GM18502 (cell line): ENCODE measurements at regions not wholly inside any gene's neighbourhood (a gene's known extent, or its start where the extent isn't known, plus 50 kb on each side); places are given as distances from the start of the nearest gene placed in this dataset.
"Not testable (repeated sequence)": the region's sequence is repeated elsewhere in the genome, so short reads cannot be mapped to it uniquely, and the experiment has no call there.

Experiments used
- ATAC-seq: cut with Tn5 transposase; IDR thresholded peaks from one replicate; pipeline ENCODE4 v1.9.1; 2021; ENCODE audit warnings: mild to moderate bottlenecking; ENCODE audit not compliant: unreplicated experiment, poor library complexity

DNA sequence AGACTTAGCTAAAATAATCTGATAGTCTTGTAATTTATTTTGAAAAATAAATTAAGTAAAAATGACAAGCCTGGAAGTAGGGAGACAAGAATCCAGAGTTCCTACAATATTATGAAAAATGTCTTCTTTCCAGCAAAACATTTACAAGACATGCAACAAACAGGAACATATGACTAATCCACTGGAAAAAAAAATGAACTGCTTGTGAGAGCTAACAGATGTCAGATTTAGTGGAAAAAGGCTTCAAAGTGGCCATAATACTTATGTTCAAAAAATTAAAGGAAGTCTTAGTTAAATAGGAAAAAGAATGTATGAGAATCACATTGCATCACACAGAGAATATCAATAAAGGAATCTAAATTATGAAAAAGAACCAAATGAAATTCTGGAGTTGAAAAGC lies 2082.0 kb upstream of the PCDH20 start:
- ATAC-seq: no peak

DNA sequence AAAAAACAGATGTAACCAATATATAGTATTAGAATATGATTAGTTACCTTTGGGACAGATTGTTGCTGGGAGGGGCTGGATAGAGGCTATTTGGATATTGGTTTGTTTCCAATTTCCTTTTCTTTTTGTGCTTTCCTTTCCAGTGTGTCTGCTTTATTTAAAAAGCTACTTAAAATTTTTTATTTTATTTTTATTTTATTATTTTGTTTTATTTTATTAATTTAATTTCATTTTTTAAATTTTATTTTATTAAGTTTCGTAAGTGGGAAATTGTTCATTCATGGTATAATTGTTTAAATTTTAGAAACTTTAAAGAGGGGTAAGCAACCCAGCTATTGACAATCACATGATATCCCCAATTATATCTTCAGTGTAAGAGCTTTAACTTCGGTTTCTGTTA lies 2077.0 kb upstream of the PCDH20 start:
- no peak for ATAC-seq

DNA sequence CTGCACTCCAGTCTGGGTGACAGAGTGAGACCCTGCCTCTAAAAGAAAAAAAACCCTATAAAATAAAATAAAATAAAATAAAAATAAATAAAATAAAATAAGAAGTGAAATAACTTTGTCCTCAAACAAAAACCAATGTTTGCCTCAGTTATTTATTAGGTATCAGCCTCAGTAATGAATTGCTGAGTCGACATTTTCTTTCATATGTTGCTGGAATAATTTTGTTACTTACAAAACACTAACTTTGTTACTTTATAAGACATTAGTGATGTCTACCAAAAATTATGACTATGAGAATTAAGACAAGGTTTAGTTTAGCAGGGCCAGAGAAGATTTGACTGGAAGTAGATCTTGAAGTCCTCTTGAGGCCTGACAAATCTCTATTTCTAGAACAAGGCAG lies 2074.5 kb upstream of the PCDH20 start:
- ATAC-seq: no peak

DNA sequence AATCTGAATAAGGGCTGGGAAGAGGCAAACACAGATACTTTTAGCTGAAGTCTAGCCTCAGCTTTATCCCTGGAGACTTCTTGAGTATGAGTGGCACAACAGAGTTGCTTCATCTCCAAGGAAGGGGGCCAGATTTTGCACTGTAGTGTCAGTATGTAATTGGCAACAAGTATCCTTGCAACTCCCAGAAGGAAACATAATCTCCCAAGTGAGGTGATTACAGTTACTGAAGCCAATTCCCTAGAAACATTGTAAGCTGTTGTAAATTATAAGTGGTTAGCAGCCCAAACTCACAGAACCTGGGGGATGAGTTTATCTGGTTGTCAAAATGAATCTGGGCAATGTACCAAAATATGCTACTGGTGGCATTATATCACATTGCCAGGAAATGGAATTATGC lies 2065.7 kb upstream of the PCDH20 start:
- ATAC-seq: no peak

DNA sequence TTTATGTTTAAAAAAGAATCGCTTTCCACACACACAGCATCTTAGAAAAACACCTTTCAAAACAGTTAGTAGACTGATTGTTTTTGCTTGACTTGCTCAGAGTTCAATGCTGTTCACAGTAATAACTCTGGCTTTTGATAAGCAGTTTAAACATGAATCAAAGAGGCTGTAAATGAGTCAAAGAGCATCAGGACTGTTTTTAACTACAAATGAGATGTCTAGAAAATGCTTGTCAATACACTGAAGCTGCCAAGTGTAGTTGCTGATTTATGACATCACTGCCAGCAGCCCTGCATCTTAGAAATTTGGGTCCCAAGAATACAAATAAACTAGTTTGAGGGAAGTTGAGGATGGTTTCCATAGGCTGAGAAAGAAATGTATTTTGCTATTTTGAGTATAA lies 2057.1 kb upstream of the PCDH20 start:
- ATAC-seq: no peak

DNA sequence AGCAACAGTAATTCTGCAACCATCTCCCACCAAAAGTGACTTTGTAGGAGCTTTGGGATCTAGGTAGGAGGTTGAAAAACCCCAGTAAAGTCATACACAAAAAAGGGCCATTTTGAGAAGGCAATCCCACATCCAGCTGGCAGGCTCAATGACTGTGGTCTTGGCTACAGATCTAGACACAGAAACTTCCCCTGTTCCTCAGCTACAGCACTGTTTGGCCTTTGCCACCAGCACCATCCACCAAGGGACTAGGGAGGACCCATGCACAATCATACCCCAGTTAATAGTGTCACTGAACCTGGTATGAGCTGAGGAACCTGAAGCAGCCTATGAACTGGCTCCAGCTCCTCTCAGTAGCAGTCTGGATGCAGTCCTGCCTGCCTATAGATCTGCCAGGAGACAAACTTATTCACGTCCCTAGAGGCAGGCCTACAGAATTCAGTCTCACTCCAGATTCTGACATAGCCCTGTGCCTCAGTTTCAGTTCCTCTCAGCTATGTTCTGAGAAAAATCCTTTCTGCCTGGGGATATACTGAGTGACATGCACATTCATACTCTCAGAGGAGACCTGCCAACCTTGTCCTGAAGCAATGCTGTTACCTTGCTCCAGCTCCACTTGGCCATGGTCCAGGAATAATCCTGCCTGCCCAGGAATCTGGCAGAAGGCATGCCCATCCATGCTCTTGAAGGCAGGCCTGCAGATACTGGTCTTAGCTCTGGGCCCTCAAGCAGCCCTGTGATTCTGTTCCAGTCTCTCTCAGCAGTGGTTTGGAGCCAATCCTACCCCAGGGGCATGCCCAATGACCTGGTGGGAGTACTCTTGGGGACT lies 2048.3 kb upstream of the PCDH20 start:
- ATAC-seq: peak; percentile 95

DNA sequence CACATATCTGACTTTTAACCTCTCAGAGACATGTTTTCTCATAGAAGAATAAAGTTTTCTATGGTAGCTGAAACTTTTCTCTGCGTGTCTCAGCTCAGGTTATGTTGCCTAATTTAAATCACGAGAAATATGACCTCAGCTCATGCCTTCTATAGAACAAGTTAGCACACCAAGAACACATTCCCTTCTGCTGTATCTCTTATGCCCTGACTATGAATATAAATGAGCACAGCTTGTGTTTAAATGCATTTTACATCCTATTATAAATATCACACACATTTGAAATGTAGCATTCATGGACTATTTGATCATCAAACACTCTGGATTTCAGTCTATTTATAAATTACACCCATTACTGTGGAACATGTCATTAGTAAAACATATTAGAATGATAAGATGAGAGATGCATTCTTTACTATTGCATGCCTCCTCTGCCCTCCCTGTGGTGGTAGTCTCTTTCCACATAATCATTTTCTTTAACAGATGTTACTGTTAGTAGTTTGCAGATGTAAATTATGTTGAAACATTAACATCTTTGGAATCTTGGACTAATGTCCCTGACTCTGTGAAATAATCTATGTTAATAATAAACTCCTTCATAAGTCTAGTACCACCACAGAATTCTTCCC lies 2044.9 kb upstream of the PCDH20 start:
- ATAC-seq: no peak

DNA sequence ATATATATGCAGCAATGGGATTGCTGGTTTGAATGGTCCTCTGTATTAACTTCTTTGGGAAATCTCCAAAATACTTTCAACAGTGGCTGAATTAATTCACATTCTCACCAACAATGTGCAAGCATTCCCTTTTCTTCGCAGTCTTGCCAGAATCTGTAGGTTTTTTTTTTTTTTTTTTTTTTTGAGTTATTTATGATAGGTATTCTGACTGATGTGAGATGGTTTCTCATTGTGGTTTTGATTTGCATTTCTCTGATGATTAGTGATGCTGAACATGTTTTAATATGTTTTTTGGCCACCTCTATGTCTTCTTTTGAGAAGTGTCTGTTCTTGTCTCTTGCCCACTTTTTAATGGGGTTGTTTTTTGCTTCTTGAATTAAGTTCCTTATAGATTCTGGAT lies 2041.5 kb upstream of the PCDH20 start:
- no peak for ATAC-seq

DNA sequence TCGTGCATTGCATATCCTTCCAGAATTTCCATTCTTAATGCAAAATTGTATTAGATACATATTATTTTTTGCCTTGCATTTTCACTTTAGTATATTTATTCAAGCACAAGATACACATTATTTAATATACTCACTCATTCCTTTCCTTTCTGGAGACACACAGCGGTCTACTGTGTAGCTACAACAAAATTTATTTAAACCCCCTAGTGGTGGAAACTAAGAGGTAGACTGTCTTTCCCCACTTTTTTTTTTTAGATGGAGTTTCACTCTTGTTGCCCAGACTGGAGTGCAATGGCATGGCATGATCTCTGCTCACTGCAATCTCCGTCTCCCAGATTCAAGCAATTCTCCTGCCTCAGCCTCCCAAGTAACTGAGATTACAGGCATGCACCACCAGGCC lies 2040.3 kb upstream of the PCDH20 start:
- no peak for ATAC-seq

DNA sequence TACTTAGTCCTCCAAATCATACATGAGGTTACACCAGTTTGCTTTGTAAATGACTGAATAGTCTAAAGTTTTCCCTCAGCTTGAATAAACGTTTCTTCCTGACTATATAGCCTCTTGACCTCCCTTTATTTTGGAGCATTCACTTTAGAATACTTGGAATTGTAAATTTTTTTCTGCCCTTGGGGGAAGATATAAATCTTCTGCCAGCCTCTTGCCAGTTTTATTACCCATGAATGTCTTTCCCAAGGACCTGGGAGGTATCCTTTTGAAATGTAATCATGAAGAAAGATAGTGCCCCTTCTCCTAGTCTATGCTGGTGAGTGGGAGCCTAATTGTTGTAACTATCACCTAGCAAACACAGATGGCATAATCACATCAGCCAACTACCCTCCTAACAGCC lies 2033.9 kb upstream of the PCDH20 start:
- ATAC-seq: no peak

DNA sequence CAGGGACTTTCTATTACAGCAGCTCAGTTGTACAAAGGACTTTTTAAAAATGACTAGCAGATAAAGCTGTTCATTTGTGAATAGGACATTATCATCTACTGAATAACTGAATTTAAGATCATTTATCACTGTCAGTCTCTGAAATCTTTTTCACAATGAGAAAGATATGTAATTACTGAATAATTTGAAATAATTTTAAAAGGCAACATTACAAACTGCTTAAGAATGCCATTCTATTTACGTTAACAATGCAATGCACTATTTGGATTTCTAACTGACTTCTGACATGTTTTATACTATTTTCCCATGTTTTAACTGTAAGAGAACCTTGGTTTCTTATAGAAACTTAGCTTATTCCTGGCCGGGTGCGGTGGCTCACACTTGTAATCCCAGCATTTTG lies 2033.0 kb upstream of the PCDH20 start:
- ATAC-seq: no peak

DNA sequence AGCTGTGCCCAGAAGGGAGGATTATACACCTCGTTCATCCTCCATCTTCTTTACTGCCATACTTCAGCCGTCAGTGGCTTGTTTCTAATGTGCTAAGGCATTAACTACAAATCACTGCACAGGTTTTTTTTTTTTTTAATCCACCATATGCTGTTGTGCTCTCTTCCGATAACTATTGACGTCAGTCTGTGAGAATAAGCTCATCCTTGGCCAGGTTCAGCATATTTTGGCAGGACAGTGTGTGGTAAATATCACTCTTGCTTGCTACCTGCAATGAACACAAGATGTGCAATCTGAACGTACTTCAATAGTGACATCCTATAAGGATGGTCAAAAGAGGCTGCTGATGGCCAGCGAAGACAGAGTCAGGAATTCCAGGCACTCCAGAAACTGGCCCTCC lies 2030.7 kb upstream of the PCDH20 start:
- no peak for ATAC-seq

DNA sequence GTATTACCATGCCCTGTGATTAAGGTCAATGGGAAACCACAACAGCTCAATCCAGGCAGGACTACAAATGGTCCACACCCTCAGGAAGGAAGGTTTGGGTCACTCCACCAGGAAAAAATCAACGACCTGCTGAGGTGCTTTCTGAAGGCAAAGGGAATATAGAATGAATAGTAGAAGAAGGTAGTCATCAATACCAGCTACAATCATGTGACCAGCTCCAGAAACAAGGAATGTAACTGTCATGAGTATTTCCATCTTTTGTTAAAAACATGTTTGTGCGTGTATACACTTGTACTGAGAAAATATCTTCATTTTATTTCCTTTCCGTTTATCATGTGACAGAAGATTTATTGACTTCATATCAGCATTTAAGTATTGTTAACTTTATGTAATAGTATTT lies 2028.6 kb upstream of the PCDH20 start:
- ATAC-seq: not testable (repeated sequence)

DNA sequence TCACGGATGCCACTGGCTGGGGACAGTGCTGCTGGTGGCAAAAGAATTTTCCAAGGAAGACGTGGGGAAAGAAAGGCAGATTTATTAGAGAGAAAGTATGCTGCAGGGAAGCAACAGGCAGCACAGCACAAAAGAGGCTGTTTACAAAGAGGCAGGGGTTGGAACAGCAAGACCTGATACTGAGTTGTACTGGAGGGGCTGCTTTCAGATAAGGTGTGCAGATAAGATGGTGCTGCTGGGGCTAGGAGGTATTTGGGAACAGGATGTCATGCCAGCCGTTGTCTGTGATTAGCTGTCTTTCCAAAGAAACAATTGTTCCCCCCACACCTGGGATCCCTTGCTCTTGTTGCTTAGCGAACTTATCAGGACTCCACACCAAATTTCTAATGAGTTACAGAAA lies 2023.3 kb upstream of the PCDH20 start:
- no peak for ATAC-seq

DNA sequence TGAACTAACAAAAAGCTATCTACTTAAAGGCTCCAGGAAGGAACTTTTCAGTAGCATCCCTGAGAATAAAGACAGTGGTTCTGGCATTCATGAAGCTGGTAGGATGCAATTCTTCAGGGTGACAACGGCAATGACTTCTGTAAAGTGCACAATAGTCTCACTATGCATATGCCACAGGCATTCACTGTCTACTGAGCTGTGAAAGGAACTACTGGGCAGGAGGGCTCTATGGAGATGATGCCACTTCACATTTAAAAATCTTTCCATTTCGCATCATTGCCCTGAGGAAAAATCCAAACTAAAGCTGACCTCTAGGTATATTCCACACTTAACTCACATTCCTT lies 2020.6 kb upstream of the PCDH20 start:
- no peak for ATAC-seq

DNA sequence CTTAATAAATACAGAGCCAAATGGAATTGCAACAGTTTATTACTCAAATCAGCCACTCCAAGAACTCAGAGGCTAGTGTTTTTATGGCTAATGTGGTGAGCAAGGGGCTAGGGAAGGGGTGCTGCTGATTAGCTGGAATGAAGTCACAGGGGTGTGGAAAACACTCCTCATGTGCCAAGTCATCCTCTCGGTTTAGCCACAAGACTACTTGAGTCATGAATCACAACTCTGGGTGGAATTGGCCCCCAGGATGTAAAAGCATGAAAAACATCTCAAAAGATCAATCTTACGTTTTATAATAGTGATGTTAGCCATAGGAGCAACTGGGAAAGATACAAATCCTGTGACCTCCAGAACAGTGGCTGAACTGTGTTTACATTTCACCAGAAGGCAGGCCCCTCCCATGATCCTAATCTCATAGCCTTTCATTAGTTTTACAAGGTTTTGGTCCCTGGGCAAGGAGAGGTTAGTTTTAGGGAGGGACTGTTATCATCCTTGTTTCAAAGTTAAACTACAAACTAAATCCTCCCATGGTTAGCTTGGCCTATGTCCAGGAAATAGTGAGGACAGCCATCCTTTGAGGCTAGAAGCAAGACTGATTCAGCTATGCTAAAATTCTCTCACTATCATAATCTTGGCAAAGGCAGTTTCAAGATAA lies 2020.1 kb upstream of the PCDH20 start:
- no peak for ATAC-seq

DNA sequence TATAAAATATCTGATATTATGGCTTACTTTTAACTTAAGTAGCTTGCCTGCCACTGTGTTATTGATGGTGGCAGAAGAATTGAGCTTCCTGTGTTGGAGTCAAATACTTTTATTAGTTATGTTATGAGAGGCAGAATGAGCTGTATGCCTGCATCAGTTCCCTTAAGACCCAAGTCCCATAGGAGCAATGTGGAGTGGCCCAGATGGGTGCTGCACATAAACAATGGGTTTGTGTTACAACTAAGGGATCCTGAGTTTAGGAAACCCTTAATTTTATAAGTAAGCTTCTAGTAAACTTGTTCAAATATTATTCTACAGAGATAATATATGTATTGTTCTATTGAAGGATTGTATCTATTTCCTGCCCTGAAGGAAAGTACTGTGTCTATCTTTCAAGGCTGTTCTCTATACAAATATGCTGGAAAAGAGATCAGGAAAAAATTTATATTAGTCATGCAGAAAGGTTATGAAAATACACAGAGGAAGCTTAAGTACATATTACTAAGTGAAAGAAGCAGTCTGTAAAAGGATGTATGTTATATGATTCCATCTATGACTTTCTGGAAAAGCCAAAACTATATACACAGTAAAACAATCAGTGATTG lies 2018.0 kb upstream of the PCDH20 start:
- ATAC-seq: no peak

DNA sequence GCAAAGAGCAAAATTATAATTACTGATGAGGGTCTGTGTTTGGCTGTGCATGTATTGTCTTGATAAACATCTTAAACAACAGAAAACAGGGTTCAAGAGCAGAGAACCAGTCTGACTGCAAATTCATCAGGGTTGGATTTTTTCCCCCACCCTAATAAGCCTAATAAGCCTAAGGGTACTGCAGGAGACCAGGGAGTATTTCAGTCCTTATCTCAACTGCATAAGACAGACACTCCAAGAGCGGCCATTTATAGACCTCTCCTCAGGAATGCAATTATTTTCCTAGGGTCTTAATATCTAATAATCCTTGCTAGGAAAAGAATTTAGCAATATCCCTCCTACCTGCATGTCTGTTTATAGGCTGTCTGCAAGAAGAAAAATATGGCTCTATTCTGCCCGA lies 2011.5 kb upstream of the PCDH20 start:
- ATAC-seq: no peak

DNA sequence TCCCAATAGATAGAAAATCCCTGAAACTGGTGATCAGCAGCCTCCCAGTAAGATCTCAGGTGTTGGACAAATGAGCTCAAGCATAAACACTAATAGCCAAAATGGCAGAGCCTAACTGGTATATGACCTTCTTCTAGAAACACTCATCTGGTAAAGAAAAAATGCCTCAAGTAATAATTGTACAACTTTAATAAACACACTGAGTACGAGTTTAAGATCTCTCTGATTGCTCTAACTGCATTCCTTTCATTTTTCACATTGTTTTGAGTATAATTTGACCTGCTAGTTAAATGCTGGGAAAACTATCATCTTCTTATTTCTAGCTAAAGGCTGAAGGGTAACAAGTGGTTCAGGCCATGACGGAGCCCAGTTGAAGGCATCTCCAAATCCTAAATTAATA lies 2009.5 kb upstream of the PCDH20 start:
- no peak for ATAC-seq

DNA sequence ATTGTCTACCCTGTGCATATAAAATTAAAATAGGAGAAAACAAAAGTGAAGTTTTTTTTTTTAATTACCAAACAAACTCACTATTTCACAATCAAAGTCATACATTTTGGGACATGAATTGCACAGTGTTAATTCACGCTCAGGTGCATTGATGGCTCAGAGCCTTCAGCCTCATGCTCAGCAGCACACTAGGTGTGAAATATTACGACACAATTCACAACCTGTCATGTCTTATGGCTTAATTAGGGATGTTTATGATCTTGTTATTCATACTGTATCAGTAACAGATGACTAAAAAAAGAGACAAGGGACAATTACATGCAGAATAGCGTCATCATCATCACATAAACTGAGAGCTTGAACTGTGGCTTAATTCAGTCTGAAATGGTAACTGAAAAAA lies 2005.5 kb upstream of the PCDH20 start:
- no peak for ATAC-seq

DNA sequence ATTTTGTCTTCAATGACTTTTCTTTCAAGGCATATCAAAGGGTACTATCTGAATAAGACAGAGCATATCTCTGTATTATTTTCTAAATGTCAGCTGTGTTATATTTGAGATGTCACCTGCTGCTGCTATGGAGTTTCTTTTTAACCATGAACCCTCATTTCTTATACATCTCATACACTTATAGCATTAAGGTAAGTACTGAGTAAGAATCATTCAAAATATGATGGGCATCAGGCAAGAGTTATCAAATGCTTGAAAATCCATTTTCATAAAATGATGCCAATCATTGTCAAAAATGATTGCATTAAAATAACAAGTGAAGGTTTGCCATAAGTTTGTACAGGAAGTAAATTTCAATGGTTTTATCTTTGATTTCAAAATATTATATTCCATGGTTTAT lies 2005.0 kb upstream of the PCDH20 start:
- ATAC-seq: no peak
